Neuronal stem cell (in vitro differentiated cells): ENCODE measurements at regions not wholly inside any gene's neighbourhood (a gene's known extent, or its start where the extent isn't known, plus 50 kb on each side); places are given as distances from the start of the nearest gene placed in this dataset. TPM values are rescaled to one million over a fixed set of nuclear protein-coding genes. Genes with fewer than 3 reads are reported as not detected.
"Not testable (repeated sequence)": the region's sequence is repeated elsewhere in the genome, so short reads cannot be mapped to it uniquely, and the experiment has no call there.

Experiments
- DNase-seq: peaks from one replicate; pipeline ENCODE4 v3.0.0-alpha.2; 2013; ENCODE audit warnings: low spot score
- H2AFZ ChIP-seq: one replicate; pipeline ENCODE4 v1.6.1; 2013; ENCODE audit warnings: mild to moderate bottlenecking, low read length, inconsistent platforms
- H2AK5ac ChIP-seq: 2 replicates; pipeline ENCODE4 v1.6.1; 2013; ENCODE audit warnings: low read depth, mild to moderate bottlenecking, inconsistent platforms, low read length, moderate library complexity, mixed read lengths
- H2BK120ac ChIP-seq: 2 replicates; pipeline ENCODE4 v1.6.1; 2013; ENCODE audit warnings: low read depth, mild to moderate bottlenecking, inconsistent platforms, low read length, moderate library complexity, mixed read lengths
- H2BK12ac ChIP-seq: one replicate; pipeline ENCODE4 v1.6.1; 2013; ENCODE audit warnings: low read length, inconsistent platforms
- H2BK15ac ChIP-seq: 2 replicates; pipeline ENCODE4 v1.6.1; 2013; ENCODE audit warnings: mild to moderate bottlenecking, low read length, inconsistent platforms, mixed read lengths
- H2BK5ac ChIP-seq: one replicate; pipeline ENCODE4 v1.6.1; 2013; ENCODE audit warnings: inconsistent platforms, mild to moderate bottlenecking, low read length, moderate library complexity
- H3K14ac ChIP-seq: one replicate; pipeline ENCODE4 v1.6.1; 2013; ENCODE audit warnings: low read length, inconsistent platforms
- H3K18ac ChIP-seq: 2 replicates; pipeline ENCODE4 v1.6.1; 2013; ENCODE audit warnings: low read length, inconsistent platforms
- H3K23ac ChIP-seq: 2 replicates; pipeline ENCODE4 v1.6.1; 2013; ENCODE audit warnings: low read depth, mild to moderate bottlenecking, mixed read lengths, low read length, inconsistent platforms; ENCODE audit not compliant: poor library complexity
- H3K27ac ChIP-seq: replicated peaks from 3 replicates; pipeline ENCODE4 v1.5.1; 2013; ENCODE audit warnings: low read length, inconsistent platforms
- H3K27me3 ChIP-seq, 3 experiments: 2 replicates each; pipeline ENCODE4 v1.6.1; 2013; ENCODE audit warnings: low read length in 3 of 3, mild to moderate bottlenecking in 2 of 3, inconsistent platforms in 1 of 3, low read depth in 1 of 3, mixed read lengths in 1 of 3, moderate library complexity in 1 of 3; ENCODE audit not compliant: control insufficient read depth in 3 of 3, insufficient read depth in 3 of 3
- H3K36me3 ChIP-seq, 2 donors: replicated peaks in 1 of 2; 2 replicates each; pipeline ENCODE4 v1.6.1; 2013; ENCODE audit warnings: low read length in 2 of 2; ENCODE audit not compliant: control insufficient read depth in 2 of 2, insufficient read depth in 2 of 2
- H3K4ac ChIP-seq: 2 replicates; pipeline ENCODE4 v1.6.1; 2013; ENCODE audit warnings: inconsistent platforms, mild to moderate bottlenecking, low read length, moderate library complexity
- H3K4me1 ChIP-seq, 2 donors: 1 replicate in 1 of 2; 2 replicates in 1 of 2; pipeline ENCODE4 v1.6.1; 2013; ENCODE audit warnings: low read length in 2 of 2, low read depth in 1 of 2; ENCODE audit not compliant: control insufficient read depth in 2 of 2, insufficient read depth in 1 of 2
- H3K4me2 ChIP-seq: one replicate; pipeline ENCODE4 v1.6.1; 2013; ENCODE audit warnings: mild to moderate bottlenecking, low read length, inconsistent platforms; ENCODE audit not compliant: insufficient read depth, poor library complexity, severe bottlenecking
- H3K4me3 ChIP-seq, 2 donors: 2 replicates each; pipeline ENCODE4 v1.5.1; 2013; ENCODE audit warnings: low read length in 2 of 2, mild to moderate bottlenecking in 2 of 2, inconsistent platforms in 1 of 2, moderate library complexity in 1 of 2
- H3K79me1 ChIP-seq: one replicate; pipeline ENCODE4 v1.6.1; 2013; ENCODE audit warnings: low read depth, mild to moderate bottlenecking, inconsistent platforms, low read length, moderate library complexity
- H3K9ac ChIP-seq: one replicate; pipeline ENCODE4 v1.6.1; 2013; ENCODE audit warnings: mild to moderate bottlenecking, low read depth, low read length, inconsistent platforms; ENCODE audit not compliant: poor library complexity
- H3K9me3 ChIP-seq, 2 donors: replicated peaks in 1 of 2; 2 replicates each; pipeline versions ENCODE3 to v1.6.1; 2013; ENCODE audit warnings: low read length in 2 of 2, mild to moderate bottlenecking in 2 of 2, inconsistent platforms in 1 of 2, low read depth in 1 of 2, mixed read lengths in 1 of 2, moderate library complexity in 1 of 2; ENCODE audit not compliant: control insufficient read depth in 2 of 2, insufficient read depth in 1 of 2
- H4K8ac ChIP-seq: one replicate; pipeline ENCODE4 v1.6.1; 2013; ENCODE audit warnings: low read depth, mild to moderate bottlenecking, inconsistent platforms, low read length, moderate library complexity
- H4K91ac ChIP-seq: one replicate; pipeline ENCODE4 v1.6.1; 2013; ENCODE audit warnings: low read length, low read depth, mild to moderate bottlenecking, inconsistent platforms; ENCODE audit not compliant: poor library complexity
- WGBS, 2 donors: extraction: QIAGEN DNeasy Blood & Tissue Kit; methylation state at CpG; one replicate each; pipeline ENCODE4 v1.1.7; 2013; ENCODE audit warnings: missing lambda C conversion rate in 2 of 2, mixed read lengths in 1 of 2; ENCODE audit not compliant: insufficient read length in 2 of 2, insufficient replicate concordance in 1 of 2; ENCODE audit errors: extremely low coverage in 2 of 2; 5-methylcytosine and 5-hydroxymethylcytosine counted together
- small RNA-seq: library from polyadenylated mRNA; stranded (forward); fragments of <200 nt; extraction: miRNeasy Mini kit (QIAGEN cat#:217004); gene quantifications from one replicate; pipeline ENCODE3, GENCODE V24; 2013; ENCODE audit not compliant: insufficient read depth

DNA sequence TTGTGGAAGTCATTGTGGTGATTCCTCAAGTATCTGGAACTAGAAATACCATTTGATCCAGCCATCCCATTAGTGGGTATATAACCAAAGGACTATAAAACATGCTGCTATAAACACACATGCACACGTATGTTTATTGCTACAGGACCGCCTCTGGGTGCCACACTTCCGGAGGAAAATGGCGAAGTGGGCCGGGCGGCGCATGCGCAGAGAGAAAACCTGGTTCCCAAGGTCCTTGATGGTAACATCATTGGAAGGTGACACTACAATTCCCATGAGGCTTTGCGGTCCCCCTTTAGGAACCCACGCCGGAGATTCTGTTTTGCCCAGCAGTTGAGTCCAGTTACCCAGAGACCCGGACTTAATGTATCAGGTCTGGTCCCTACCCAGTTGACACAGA is 640.4 kb downstream of the CWH43 start:
- WGBS, 2 donors = no CpG with 5 or more reads among the region's 12 CpGs
- not testable (repeated sequence) for H2BK15ac ChIP-seq, H3K9me3 ChIP-seq, DNase-seq, H3K4me1 ChIP-seq, H3K9ac ChIP-seq, H3K4me3 ChIP-seq, H2AK5ac ChIP-seq, H2AFZ ChIP-seq, H3K14ac ChIP-seq, H3K4ac ChIP-seq, H4K8ac ChIP-seq, H2BK120ac ChIP-seq, H4K91ac ChIP-seq, H3K4me2 ChIP-seq, H3K79me1 ChIP-seq, H3K36me3 ChIP-seq, H3K23ac ChIP-seq, H2BK12ac ChIP-seq, H3K27ac ChIP-seq, H2BK5ac ChIP-seq, H3K27me3 ChIP-seq, H3K18ac ChIP-seq

Small RNA genes lying in the stretch of these regions (small RNA-seq; reads per million reads assigned to genes)
- not detected for gene AC119751.2
- not detected for gene AC119751.6
- not detected for gene AC119751.7
- gene AC119751.8 = not detected
